A549 (cell line): ENCODE measurements at regions not wholly inside any gene's neighbourhood (a gene's known extent, or its start where the extent isn't known, plus 50 kb on each side); places are given as distances from the start of the nearest gene placed in this dataset.

ENCODE experiments used
- CBX8 ChIP-seq: fragments of 200-600 bp; sonication (generic); IDR thresholded peaks from 2 replicates; pipeline ENCODE4 v1.6.1; 2016
- CHD2 ChIP-seq: fragments of 150-350 bp; IDR thresholded peaks from 2 replicates; pipeline ENCODE4 v1.6.1; 2014; ENCODE audit warnings: low read length; ENCODE audit not compliant: partially characterized antibody
- CHD4 ChIP-seq: fragments of 200-600 bp; sonication (generic); IDR thresholded peaks from 2 replicates; pipeline ENCODE4 v1.6.1; 2016; ENCODE audit warnings: antibody characterized with exemption, mild to moderate bottlenecking, borderline replicate concordance
- EP300 ChIP-seq, 2 experiments: fragments of >200 bp; sonication (Bioruptor Twin); formaldehyde crosslinking; IDR thresholded peaks; 2 replicates in 1 of 2; 3 replicates in 1 of 2; pipeline ENCODE4 v1.6.1; 2016 to 2017
- KDM5A ChIP-seq: fragments of 200-600 bp; sonication (generic); IDR thresholded peaks from 2 replicates; pipeline ENCODE4 v1.6.1; 2016; ENCODE audit warnings: antibody characterized with exemption, mild to moderate bottlenecking
- POLR2A ChIP-seq: IDR thresholded peaks from 2 replicates; pipeline ENCODE4 v1.6.1; 2012; ENCODE audit warnings: mild to moderate bottlenecking, low read length
- SREBF2 ChIP-seq: fragments of 450-650 bp; IDR thresholded peaks from 2 replicates; pipeline ENCODE4 v1.6.1; 2014; ENCODE audit warnings: mild to moderate bottlenecking, moderate library complexity
- TF ChIP-seq, protein P1 (sequence below): fragments of >200 bp; sonication (Bioruptor Twin); formaldehyde crosslinking; IDR thresholded peaks from 3 replicates; pipeline ENCODE4 v1.5.1; 2016
- TF ChIP-seq, protein P2 (sequence below): fragments of 450-650 bp; IDR thresholded peaks from 2 replicates; pipeline ENCODE4 v1.6.1; 2014; ENCODE audit warnings: antibody characterized with exemption
- TF ChIP-seq, protein P3 (sequence below): IDR thresholded peaks from 2 replicates; pipeline ENCODE4 v1.6.1; 2012

DNA sequence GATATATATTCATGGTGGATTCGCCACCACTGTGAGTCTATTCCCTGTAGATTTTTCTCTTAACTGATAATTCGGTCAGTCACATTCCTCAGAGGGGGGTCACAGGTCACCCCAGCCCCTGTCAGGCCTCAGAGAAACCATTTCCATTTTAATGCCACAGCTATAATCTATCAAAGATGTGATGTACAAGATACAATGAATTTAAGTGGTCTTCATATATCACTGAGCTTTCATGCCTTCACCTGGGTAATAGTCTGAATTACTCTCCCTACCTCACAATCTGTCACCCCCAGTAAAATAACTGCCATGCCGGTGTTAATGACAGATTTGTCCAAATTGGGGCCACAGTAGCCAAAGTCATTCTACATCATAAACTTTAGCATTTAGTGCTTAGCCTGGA, 64.7 kb downstream of the NKX6-1 start:
- TF ChIP-seq CHD2 (no peak), SREBF2 (no peak), POLR2A (no peak), KDM5A (no peak), CHD4 (no peak), CBX8 (no peak), EP300 (IDR thresholded peaks at IDR 0.05) (no peak)
- TF ChIP-seq, protein P1, sequence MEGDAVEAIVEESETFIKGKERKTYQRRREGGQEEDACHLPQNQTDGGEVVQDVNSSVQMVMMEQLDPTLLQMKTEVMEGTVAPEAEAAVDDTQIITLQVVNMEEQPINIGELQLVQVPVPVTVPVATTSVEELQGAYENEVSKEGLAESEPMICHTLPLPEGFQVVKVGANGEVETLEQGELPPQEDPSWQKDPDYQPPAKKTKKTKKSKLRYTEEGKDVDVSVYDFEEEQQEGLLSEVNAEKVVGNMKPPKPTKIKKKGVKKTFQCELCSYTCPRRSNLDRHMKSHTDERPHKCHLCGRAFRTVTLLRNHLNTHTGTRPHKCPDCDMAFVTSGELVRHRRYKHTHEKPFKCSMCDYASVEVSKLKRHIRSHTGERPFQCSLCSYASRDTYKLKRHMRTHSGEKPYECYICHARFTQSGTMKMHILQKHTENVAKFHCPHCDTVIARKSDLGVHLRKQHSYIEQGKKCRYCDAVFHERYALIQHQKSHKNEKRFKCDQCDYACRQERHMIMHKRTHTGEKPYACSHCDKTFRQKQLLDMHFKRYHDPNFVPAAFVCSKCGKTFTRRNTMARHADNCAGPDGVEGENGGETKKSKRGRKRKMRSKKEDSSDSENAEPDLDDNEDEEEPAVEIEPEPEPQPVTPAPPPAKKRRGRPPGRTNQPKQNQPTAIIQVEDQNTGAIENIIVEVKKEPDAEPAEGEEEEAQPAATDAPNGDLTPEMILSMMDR = no peak
- TF ChIP-seq, protein P2, sequence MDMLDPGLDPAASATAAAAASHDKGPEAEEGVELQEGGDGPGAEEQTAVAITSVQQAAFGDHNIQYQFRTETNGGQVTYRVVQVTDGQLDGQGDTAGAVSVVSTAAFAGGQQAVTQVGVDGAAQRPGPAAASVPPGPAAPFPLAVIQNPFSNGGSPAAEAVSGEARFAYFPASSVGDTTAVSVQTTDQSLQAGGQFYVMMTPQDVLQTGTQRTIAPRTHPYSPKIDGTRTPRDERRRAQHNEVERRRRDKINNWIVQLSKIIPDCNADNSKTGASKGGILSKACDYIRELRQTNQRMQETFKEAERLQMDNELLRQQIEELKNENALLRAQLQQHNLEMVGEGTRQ = no peak
- TF ChIP-seq, protein P3, sequence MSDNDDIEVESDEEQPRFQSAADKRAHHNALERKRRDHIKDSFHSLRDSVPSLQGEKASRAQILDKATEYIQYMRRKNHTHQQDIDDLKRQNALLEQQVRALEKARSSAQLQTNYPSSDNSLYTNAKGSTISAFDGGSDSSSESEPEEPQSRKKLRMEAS = no peak
